ENCODE measurements at regions not wholly inside any gene's neighbourhood (a gene's known extent, or its start where the extent isn't known, plus 50 kb on each side); places are given as distances from the start of the nearest gene placed in this dataset.

GRCh38 chr5:29518176-29518575 lies 1675.3 kb upstream of the CDH6 start:
- POLR2A ChIA-PET = no interaction called here

GRCh38 chr5:29516224-29516623 lies 1677.3 kb upstream of the CDH6 start:
- WGBS (ENCODE audit: low lambda C conversion rate) = 7% methylated on average over 2 of the region's 2 CpGs
- H3K9ac ChIP-seq = no peak overlapping the region
- TF ChIP-seq MEF2A (IDR thresholded peaks at IDR 0.05; ENCODE audit: borderline replicate concordance, low read depth) = no peak
- no peak for TF ChIP-seq NRF1 (IDR thresholded peaks at IDR 0.05; ENCODE audit: low read depth, low read length)
- no peak for TF ChIP-seq ELF1 (IDR thresholded peaks at IDR 0.05)
- no peak for TF ChIP-seq TCF12 (IDR thresholded peaks at IDR 0.05)
- no peak for TF ChIP-seq RXRA (IDR thresholded peaks at IDR 0.05; ENCODE audit: borderline replicate concordance, low read depth)
- no peak for TF ChIP-seq USF1 (IDR thresholded peaks at IDR 0.05; ENCODE audit: borderline replicate concordance, low read depth)
- no peak for TF ChIP-seq SIN3A (IDR thresholded peaks at IDR 0.05; ENCODE audit: borderline replicate concordance, low read depth, low read length)
- no peak for TF ChIP-seq NFIC (IDR thresholded peaks at IDR 0.05; ENCODE audit: borderline replicate concordance)
- TF ChIP-seq IRF3 (IDR thresholded peaks at IDR 0.05; ENCODE audit: low read depth, low read length) = no peak
- TF ChIP-seq EP300 (IDR thresholded peaks at IDR 0.05; ENCODE audit: borderline replicate concordance in 1 of 2, low read depth in 1 of 2, low read length in 1 of 2) = no peak
- TF ChIP-seq CTCF (IDR thresholded peaks at IDR 0.05) = no peak
- TF ChIP-seq ZBTB33 (IDR thresholded peaks at IDR 0.05; ENCODE audit: borderline replicate concordance, low read depth) = no peak
- no peak for TF ChIP-seq POLR2AphosphoS5 (IDR thresholded peaks at IDR 0.05; ENCODE audit: low read depth, low read length)
- TF ChIP-seq MXI1 (IDR thresholded peaks at IDR 0.05; ENCODE audit: low read depth, low read length) = no peak

More at GRCh38 chr5:29518176-29518575, 1675.3 kb upstream of the CDH6 start:
- CTCF ChIA-PET = no interaction called here
- Histone ChIP-seq H3K9ac (no peak overlapping the region), H4K20me1 (ENCODE audit: insufficient read depth) (no peaks in the 10 kb centered on the region), H3K79me2 (ENCODE audit: insufficient read depth) (no peaks in the 10 kb centered on the region), H3F3A (replicated peaks; ENCODE audit: insufficient read depth) (no peaks in the 10 kb centered on the region), H3K4me1 (ENCODE audit: control insufficient read depth in 1 of 2, insufficient read depth in 2 of 2, low read depth in 1 of 2, low read length in 1 of 2) (no peaks in the 10 kb centered on the region), H3K9me2 (no peaks in the 10 kb centered on the region), H3K4me3 (ENCODE audit: low read depth in 2 of 2, low read length in 1 of 2) (no peak overlapping the region), H3K9me3 (peaks cover 4% of the 10 kb centered on the region; the same call in 1 of the 2 replicates), H3K36me3 (replicated peaks in 1 of 2; ENCODE audit: control insufficient read depth in 1 of 2, insufficient read depth in 2 of 2, low read length in 1 of 2) (no peaks in the 10 kb centered on the region), H2AFZ (ENCODE audit: low read depth) (no peak overlapping the region), H3K4me2 (no peak overlapping the region), H3K27ac (ENCODE audit: low read depth in 2 of 2, low read length in 1 of 2) (no peak overlapping the region), H3K27me3 (ENCODE audit: insufficient read depth) (no peaks in the 10 kb centered on the region)
- DNase-seq = no peak
- no peak for TF ChIP-seq GATA2 (CRISPR knock-in tag; IDR thresholded peaks at IDR 0.05)
- TF ChIP-seq USF2 (IDR thresholded peaks at IDR 0.05; ENCODE audit: borderline replicate concordance, low read depth, low read length) = no peak
- no peak for TF ChIP-seq ELF1 (IDR thresholded peaks at IDR 0.05)
- no peak for TF ChIP-seq USF1 (IDR thresholded peaks at IDR 0.05; ENCODE audit: borderline replicate concordance, low read depth)
- TF ChIP-seq MXI1 (IDR thresholded peaks at IDR 0.05; ENCODE audit: low read depth, low read length) = no peak
- no peak for TF ChIP-seq SIN3A (IDR thresholded peaks at IDR 0.05; ENCODE audit: borderline replicate concordance, low read depth, low read length)
- TF ChIP-seq JUND (IDR thresholded peaks at IDR 0.05) = no peak
- TF ChIP-seq GABPA (IDR thresholded peaks at IDR 0.05; ENCODE audit: low read depth) = no peak
- no peak for TF ChIP-seq FOSL2 (IDR thresholded peaks at IDR 0.05; ENCODE audit: borderline replicate concordance, low read depth)
- no peak for TF ChIP-seq TAF1 (IDR thresholded peaks at IDR 0.05; ENCODE audit: borderline replicate concordance, low read depth, low read length)
- TF ChIP-seq YY1 (IDR thresholded peaks at IDR 0.05; ENCODE audit: low read depth) = no peak
- TF ChIP-seq RCOR1 (IDR thresholded peaks at IDR 0.05; ENCODE audit: low read length) = no peak
- 9% methylated on average over 2 of the region's 2 CpGs for WGBS (ENCODE audit: low lambda C conversion rate)

More at GRCh38 chr5:29516224-29516623, 1677.3 kb upstream of the CDH6 start:
- Histone ChIP-seq H3K4me2 (no peak overlapping the region), H3K9me2 (no peaks in the 10 kb centered on the region), H3K36me3 (replicated peaks in 1 of 2; ENCODE audit: control insufficient read depth in 1 of 2, insufficient read depth in 2 of 2, low read length in 1 of 2) (no peaks in the 10 kb centered on the region), H3K79me2 (ENCODE audit: insufficient read depth) (no peaks in the 10 kb centered on the region), H3K9me3 (peaks cover 4% of the 10 kb centered on the region; the same call in 1 of the 2 replicates), H2AFZ (ENCODE audit: low read depth) (no peak overlapping the region), H4K20me1 (ENCODE audit: insufficient read depth) (no peaks in the 10 kb centered on the region), H3K27me3 (ENCODE audit: insufficient read depth) (no peaks in the 10 kb centered on the region), H3K4me1 (ENCODE audit: control insufficient read depth in 1 of 2, insufficient read depth in 2 of 2, low read depth in 1 of 2, low read length in 1 of 2) (no peaks in the 10 kb centered on the region), H3K27ac (ENCODE audit: low read depth in 2 of 2, low read length in 1 of 2) (no peak overlapping the region), H3F3A (replicated peaks; ENCODE audit: insufficient read depth) (no peaks in the 10 kb centered on the region), H3K4me3 (ENCODE audit: low read depth in 2 of 2, low read length in 1 of 2) (no peak overlapping the region)
- CTCF ChIA-PET = no interaction called here
- DNase-seq = no peak
- POLR2A ChIA-PET = no interaction called here

Data from SK-N-SH (cell line).